HG03460 (cell line): ENCODE measurements at regions not wholly inside any gene's neighbourhood (a gene's known extent, or its start where the extent isn't known, plus 50 kb on each side); places are given as distances from the start of the nearest gene placed in this dataset.

Experiments used
- ATAC-seq: cut with Tn5 transposase; IDR thresholded peaks from one replicate; pipeline ENCODE4 v1.9.1; 2021; ENCODE audit not compliant: unreplicated experiment

DNA sequence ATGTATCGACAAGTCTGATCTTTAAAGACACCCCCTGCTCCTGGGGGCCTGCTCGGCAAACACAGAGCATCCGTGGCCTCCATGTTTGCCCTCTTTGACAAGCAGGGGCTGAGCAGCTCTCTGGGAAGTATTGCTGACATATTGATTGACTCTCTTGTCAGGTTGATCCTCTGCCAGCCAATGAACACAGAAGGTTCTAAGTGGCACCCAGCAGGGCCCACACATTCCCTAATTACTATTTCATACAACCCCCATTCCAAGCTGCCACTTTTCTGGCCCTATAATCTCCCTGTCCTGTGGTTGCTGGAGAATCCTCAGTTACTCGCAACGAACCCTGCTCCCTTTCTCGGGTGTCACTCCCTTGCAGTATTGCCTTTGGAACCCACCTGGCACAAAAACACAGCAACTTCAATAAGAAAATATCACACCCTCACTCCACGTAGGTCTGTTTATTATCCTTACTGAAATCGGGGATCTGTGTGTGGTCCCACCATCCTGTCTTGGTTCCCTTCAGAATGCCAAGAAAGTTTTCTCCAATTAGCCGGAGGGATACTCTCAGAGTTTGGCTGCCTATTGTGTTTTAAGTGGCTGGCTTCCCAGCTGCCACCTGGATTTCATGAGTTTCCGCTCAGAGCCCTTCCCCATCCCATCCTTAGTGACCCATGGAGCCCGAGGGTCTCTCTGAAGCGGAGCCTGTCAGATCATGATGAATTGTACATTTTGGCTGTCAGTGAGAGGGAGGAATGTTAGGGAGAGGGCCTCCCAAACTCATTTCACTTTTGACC is 249.0 kb upstream of the WWC1 start:
- no peak for ATAC-seq

- no peak for ATAC-seq
Observed at GRCh38 chr5:168046163-168046562, 245.3 kb upstream of the WWC1 start.

- ATAC-seq: no peak
Observed at GRCh38 chr5:168047043-168047668, 244.3 kb upstream of the WWC1 start.

- ATAC-seq: no peak
Observed at GRCh38 chr5:168047669-168048111, 243.8 kb upstream of the WWC1 start.

- no peak for ATAC-seq
Observed at GRCh38 chr5:168048486-168048885, 243.0 kb upstream of the WWC1 start.

DNA sequence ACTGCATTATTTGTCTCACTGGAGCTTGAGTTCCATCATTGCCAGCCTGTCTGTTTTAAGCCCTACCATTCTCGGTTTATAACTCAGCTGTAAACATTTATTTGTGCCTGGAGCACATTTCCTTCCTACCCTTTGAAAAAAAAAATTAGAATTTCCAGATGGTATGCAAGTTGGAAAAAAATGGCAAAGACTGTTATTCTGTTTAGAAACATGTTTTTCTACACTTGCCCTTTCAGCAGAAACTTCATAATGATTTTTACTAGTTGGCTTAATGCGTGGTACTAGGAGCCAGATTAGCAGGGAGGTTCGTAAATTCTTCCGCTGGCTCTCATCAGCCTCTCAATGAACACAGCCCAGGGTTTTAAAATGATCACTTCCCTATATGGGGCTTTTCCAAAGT is 238.8 kb upstream of the WWC1 start:
- no peak for ATAC-seq

DNA sequence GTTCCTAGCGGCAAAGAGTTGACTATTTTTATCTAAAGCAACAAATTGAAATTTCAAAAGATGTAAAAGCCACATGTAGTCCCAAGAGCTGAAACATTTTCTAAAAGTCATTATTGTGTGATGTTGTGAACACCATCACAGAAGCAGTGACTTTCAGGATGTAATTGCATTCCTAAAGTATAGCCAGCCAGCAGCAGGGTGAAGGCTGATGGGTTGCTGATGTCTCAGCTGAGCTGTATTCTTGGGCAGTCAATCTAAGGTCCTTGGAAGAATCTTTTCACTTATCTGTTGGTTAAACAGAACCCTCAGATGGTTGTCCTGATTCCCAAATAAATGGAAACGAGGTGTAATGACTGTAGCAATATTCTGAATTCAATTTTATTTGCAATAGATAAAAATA is 237.4 kb upstream of the WWC1 start:
- no peak for ATAC-seq

DNA sequence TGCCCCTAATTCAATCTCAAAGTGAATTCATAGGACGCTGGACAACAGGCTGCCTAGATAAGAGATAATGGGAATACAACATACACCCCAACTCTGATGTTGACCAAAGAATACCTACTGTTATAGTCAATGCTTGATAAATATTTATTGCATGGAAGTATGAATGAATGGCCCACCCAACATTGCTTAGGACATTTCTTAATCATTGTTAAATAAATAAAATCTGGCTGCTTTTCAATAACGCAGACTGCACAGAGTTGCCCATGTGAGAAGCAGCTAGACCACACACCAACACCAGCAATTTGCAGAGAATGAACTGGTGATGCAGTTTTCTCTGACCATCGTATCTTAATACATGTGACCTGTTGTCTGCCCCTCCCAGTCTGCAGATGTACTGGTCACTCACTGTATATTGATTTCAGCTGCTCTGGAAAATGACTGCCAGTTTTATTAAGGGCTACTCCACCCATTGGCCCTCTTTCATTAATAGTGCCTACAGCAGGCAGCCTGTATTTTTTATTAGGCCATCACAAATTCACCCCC is 236.2 kb upstream of the WWC1 start:
- ATAC-seq: no peak

- no peak for ATAC-seq
Observed at GRCh38 chr5:168055961-168056360, 235.5 kb upstream of the WWC1 start.

DNA sequence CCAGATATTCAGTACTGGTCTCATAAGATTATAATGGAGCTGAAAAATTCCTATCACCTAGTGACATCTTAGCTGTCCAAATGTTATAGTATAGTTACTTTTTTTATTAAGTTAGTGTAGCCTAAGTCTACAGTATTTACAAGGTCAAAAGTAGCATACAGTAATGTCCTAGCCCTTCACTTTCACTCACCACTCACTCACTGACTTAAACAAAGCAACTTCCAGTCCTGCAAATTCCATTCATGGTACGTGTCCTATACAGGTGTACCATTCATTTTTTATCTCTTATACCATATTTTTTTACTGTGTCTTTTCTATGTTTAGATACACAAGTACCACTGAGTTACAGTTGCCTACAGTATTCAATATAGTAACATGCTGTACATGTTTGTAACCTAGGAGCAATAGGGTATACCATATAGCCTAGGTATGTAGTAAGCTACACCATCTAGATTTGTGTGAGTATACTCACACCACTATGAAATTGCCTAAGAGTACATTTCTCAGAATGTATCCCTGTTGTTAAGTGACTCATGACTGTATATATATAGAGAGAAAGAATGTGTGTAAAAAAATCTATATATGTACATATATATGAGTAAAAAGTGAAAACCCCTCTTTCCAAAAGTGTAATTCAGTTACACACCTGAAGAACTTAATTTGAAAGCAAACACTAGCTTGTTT is 234.8 kb upstream of the WWC1 start:
- ATAC-seq: no peak

GRCh38 chr5:168057905-168058304 is 233.5 kb upstream of the WWC1 start:
- ATAC-seq: no peak

DNA sequence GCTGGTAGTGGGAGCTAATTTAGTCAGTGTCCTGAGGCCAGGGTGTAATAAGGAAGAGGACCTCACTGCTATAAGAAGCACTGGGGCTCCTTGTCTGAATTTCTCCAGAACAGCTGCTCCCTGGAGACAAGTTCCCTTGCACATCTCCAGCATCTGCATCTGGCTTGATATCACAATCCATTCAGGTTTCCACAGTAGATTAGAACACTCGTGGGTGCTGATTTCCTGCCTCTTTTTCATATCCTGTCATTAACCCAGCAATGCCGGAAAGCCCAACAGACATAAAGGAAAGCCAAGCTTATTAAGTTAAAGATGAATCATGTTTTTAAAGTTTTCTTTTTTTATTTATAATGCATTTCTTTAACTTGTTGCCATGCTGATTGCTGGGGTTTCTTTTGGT is 232.3 kb upstream of the WWC1 start:
- ATAC-seq: no peak

- ATAC-seq: no peak
Observed at GRCh38 chr5:168062239-168062638, 229.2 kb upstream of the WWC1 start.

DNA sequence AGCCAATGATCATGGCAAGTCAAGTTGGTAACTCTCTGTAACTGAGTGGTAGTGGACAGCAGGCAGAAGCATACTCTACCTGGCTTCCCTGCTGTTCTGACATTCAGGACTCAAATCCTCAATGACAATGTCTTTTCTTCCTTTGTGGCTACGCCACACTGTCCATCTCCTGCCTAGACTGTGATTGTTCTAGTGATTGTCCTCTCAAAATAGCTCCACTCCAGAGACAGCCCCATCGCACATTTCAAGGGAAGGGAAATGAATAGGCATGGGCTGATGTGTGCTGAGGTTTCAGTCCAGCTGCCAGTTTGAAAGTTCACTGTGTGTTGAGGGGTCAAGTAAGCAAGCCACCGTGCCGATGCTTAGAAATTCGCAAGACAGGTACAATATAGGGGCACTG is 227.0 kb upstream of the WWC1 start:
- no peak for ATAC-seq

DNA sequence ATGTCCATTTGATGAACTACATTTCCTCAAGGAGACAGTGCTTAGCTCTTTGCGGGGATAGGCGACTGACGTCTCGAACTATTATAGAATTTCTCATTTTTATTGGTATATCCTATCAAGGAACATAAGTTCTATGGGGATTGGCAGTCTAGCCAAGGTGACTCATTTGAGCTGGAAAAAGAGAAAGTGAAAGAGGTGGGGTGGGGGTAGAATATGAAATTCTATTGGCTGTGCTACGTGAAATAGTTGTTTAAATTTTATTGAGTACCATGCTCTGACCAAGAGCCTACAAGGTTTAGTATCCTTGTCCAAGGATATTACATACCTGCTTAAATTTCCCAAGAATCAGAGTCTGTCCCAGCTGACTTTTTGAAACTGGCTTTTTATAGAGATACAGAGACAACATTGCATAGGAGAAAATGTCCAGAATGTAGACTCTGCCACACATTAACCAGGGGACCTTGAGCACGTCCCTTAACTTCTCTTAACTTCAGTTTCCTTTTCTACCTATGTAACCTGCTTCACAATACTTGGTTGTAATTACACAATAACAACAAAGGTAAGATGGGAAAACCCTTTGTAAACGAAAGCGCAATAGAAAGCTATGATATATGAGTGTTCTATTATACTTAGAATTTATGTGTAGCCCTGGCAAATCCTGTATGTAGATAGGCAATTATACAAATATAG is 226.4 kb upstream of the WWC1 start:
- ATAC-seq: no peak

GRCh38 chr5:168066536-168067208 is 224.8 kb upstream of the WWC1 start:
- no peak for ATAC-seq

GRCh38 chr5:168070761-168071160 is 220.7 kb upstream of the WWC1 start:
- no peak for ATAC-seq

GRCh38 chr5:168072665-168073064 is 218.8 kb upstream of the WWC1 start:
- no peak for ATAC-seq

- ATAC-seq: no peak
Observed at GRCh38 chr5:168073311-168073710, 218.1 kb upstream of the WWC1 start.

DNA sequence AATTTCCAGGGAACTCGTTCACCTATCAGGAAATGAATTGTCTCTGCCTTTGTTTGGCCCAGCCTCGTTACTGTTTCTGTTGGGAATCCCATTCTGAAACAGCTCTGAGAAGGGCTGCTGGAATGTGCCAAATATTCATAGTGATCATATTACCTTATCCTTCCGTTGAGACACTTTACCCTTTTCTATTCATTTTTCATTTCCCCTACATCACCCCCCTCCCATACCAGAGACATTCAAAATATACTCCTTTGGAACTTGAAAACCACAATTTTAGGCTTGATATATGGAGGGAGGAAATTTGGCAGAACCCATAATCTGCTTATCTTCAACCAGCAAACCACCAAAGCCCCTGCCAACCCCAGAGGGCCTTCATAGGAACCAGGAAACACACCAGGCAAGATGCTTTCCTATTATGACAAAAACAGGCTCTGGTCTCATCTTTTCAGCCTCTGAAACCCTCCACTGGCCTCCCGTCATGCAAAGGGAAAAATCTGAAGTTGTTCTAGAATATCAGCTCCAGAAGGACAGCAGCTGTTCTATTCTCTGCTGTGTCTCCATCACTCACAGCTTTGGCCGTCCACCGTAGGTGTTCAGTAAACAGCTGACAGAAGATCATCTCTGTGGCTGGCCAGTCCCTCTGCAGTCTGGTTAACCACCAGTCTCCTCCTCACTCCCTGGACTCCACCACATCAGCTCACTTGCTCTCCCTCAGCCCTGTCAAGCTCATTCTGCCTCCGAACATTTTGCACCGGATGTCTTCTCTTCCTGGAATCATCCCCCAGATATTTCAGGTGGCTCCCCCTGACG is 217.2 kb upstream of the WWC1 start:
- ATAC-seq: no peak
